H1 (cell line): ENCODE measurements at regions not wholly inside any gene's neighbourhood (a gene's known extent, or its start where the extent isn't known, plus 50 kb on each side); places are given as distances from the start of the nearest gene placed in this dataset.

Source experiments
- CTCF ChIA-PET: fragments of 300-600 bp; sonication (Branson Sonifier 250); formaldehyde crosslinking; loops from one replicate; lab custom pipeline; 2021; ENCODE audit not compliant: partially characterized antibody; lab: Charles Lee
- POLR2A ChIA-PET: fragments of 300-600 bp; sonication (Branson Sonifier 250); formaldehyde crosslinking; loops from one replicate; lab custom pipeline; 2021; ENCODE audit warnings: inconsistent platforms; ENCODE audit not compliant: partially characterized antibody; lab: Charles Lee
- DNase-seq, 2 experiments: peaks; one replicate each; pipeline versions ENCODE4 v3.0.0 to v3.0.0-alpha.2; 2010 to 2022; ENCODE audit warnings: low spot score in 2 of 2, low read depth in 1 of 2, mixed read lengths in 1 of 2
- FAIRE-seq: peaks from 2 replicates; lab custom pipeline; 2011; peaks lifted over from hg19 to GRCh38; lab: Jason Lieb, UNC
- H2AFZ ChIP-seq: 2 replicates; pipeline ENCODE4 v1.8.1; 2012; ENCODE audit warnings: low read length, inconsistent platforms
- H2AK5ac ChIP-seq: 2 replicates; pipeline ENCODE4 v1.6.1; 2013; ENCODE audit warnings: low read depth, low read length
- H2BK120ac ChIP-seq: replicated peaks from 2 replicates; pipeline ENCODE3; 2013; ENCODE audit warnings: low read depth, low read length, inconsistent platforms
- H2BK12ac ChIP-seq: 2 replicates; pipeline ENCODE4 v1.6.1; 2013; ENCODE audit warnings: low read depth, low read length
- H2BK15ac ChIP-seq: 2 replicates; pipeline ENCODE4 v1.6.1; 2013; ENCODE audit warnings: low read length
- H2BK20ac ChIP-seq: 2 replicates; pipeline ENCODE4 v1.6.1; 2013; ENCODE audit warnings: low read length
- H2BK5ac ChIP-seq: 2 replicates; pipeline ENCODE4 v1.6.1; 2013; ENCODE audit warnings: low read depth, low read length
- H3K14ac ChIP-seq: 2 replicates; pipeline ENCODE4 v1.6.1; 2013; ENCODE audit warnings: inconsistent platforms; ENCODE audit not compliant: insufficient read length
- H3K18ac ChIP-seq: 2 replicates; pipeline ENCODE4 v1.6.1; 2013; ENCODE audit warnings: low read length; ENCODE audit errors: extremely low read depth
- H3K23ac ChIP-seq: 2 replicates; pipeline ENCODE4 v1.6.1; 2013; ENCODE audit warnings: inconsistent platforms; ENCODE audit not compliant: insufficient read length
- H3K23me2 ChIP-seq: 2 replicates; pipeline ENCODE4 v1.6.1; 2013; ENCODE audit warnings: low read depth, low read length
- H3K27ac ChIP-seq: 2 replicates; pipeline ENCODE4 v1.6.1; 2011; ENCODE audit warnings: low read depth, low read length, inconsistent platforms
- H3K27me3 ChIP-seq, 4 experiments: replicated peaks in 1 of 4; 1 replicate in 1 of 4; 2 replicates in 3 of 4; pipeline versions ENCODE4 v1.6.1 to v1.8.1; 2011 to 2013; ENCODE audit warnings: low read length in 3 of 4, mild to moderate bottlenecking in 3 of 4, inconsistent platforms in 2 of 4, mixed read lengths in 2 of 4, moderate library complexity in 1 of 4; ENCODE audit not compliant: control insufficient read depth in 3 of 4, insufficient read depth in 3 of 4; ENCODE audit errors: extremely low read depth in 1 of 4
- H3K36me3 ChIP-seq, 4 experiments: 2 replicates each; pipeline versions ENCODE4 v1.6.1 to v1.8.1; 2011 to 2013; ENCODE audit warnings: mild to moderate bottlenecking in 4 of 4, low read length in 3 of 4, moderate library complexity in 2 of 4, control low read depth in 1 of 4, inconsistent platforms in 1 of 4; ENCODE audit not compliant: insufficient read depth in 4 of 4, control insufficient read depth in 2 of 4
- H3K4ac ChIP-seq: replicated peaks from 2 replicates; pipeline ENCODE3; 2013; ENCODE audit warnings: low read length, low read depth, mixed read lengths, inconsistent platforms; ENCODE audit not compliant: insufficient read length
- H3K4me1 ChIP-seq, 4 experiments: replicated peaks in 1 of 4; 1 replicate in 1 of 4; 2 replicates in 3 of 4; pipeline versions ENCODE4 v1.6.1 to v1.8.1; 2011 to 2013; ENCODE audit warnings: low read length in 3 of 4, inconsistent platforms in 2 of 4, mixed read lengths in 1 of 4; ENCODE audit not compliant: insufficient read depth in 4 of 4, control insufficient read depth in 3 of 4
- H3K4me2 ChIP-seq, 2 experiments: 2 replicates each; pipeline versions ENCODE4 v1.6.1 to v1.8.1; 2011 to 2013; ENCODE audit warnings: low read depth in 2 of 2, low read length in 2 of 2, control low read depth in 1 of 2, inconsistent platforms in 1 of 2, mild to moderate bottlenecking in 1 of 2; ENCODE audit not compliant: insufficient read depth in 1 of 2
- H3K4me3 ChIP-seq, 4 experiments: fragments of 200-600, 300-600 bp in 1 of 4; sonication (generic), shearing (Covaris generic), sonication (Bioruptor Twin) in 1 of 4; 2 replicates each; pipeline versions ENCODE4 v1.5.1 to v1.8.1; 2011 to 2016; ENCODE audit warnings: low read length in 4 of 4, low read depth in 3 of 4, control low read depth in 2 of 4, inconsistent platforms in 2 of 4, mild to moderate bottlenecking in 2 of 4, mixed read lengths in 1 of 4, moderate library complexity in 1 of 4; ENCODE audit not compliant: insufficient read depth in 2 of 4; ENCODE audit errors: extremely low read depth in 1 of 4
- H3K56ac ChIP-seq: replicated peaks from 2 replicates; pipeline ENCODE3; 2013; ENCODE audit warnings: low read depth, mild to moderate bottlenecking, mixed read lengths, low read length, inconsistent platforms; ENCODE audit not compliant: insufficient read length
- H3K79me1 ChIP-seq: 2 replicates; pipeline ENCODE4 v1.6.1; 2013; ENCODE audit warnings: low read depth, low read length, control low read depth
- H3K79me2 ChIP-seq, 2 experiments: 2 replicates each; pipeline versions ENCODE4 v1.6.1 to v1.8.1; 2012 to 2013; ENCODE audit warnings: low read length in 2 of 2, mild to moderate bottlenecking in 2 of 2, inconsistent platforms in 1 of 2; ENCODE audit not compliant: insufficient read depth in 2 of 2, control insufficient read depth in 1 of 2
- H3K9ac ChIP-seq, 4 experiments: replicated peaks in 1 of 4; 1 replicate in 1 of 4; 2 replicates in 3 of 4; pipeline versions ENCODE4 v1.6.1 to v1.8.1; 2011 to 2013; ENCODE audit warnings: low read depth in 3 of 4, low read length in 3 of 4, control low read depth in 2 of 4, mild to moderate bottlenecking in 2 of 4, moderate library complexity in 2 of 4, inconsistent platforms in 1 of 4; ENCODE audit errors: extremely low read depth in 1 of 4
- H3K9me3 ChIP-seq, 2 experiments: 2 replicates each; pipeline versions ENCODE4 v1.6.1 to v1.8.1; 2012 to 2013; ENCODE audit warnings: mild to moderate bottlenecking in 2 of 2, moderate library complexity in 2 of 2, control low read depth in 1 of 2, inconsistent platforms in 1 of 2, low read depth in 1 of 2, low read length in 1 of 2, mixed read lengths in 1 of 2; ENCODE audit not compliant: insufficient read depth in 2 of 2
- H4K20me1 ChIP-seq, 2 experiments: replicated peaks in 1 of 2; 2 replicates each; pipeline versions ENCODE3 to v1.8.1; 2011 to 2013; ENCODE audit warnings: inconsistent platforms in 2 of 2, low read length in 2 of 2, mild to moderate bottlenecking in 1 of 2; ENCODE audit not compliant: insufficient read depth in 2 of 2, control insufficient read depth in 1 of 2
- H4K5ac ChIP-seq: 2 replicates; pipeline ENCODE4 v1.6.1; 2013; ENCODE audit warnings: low read length, low read depth, mixed read lengths, inconsistent platforms; ENCODE audit not compliant: insufficient read length
- H4K8ac ChIP-seq: 2 replicates; pipeline ENCODE4 v1.8.0; 2013; ENCODE audit warnings: mild to moderate bottlenecking, moderate library complexity, low read length, inconsistent platforms; ENCODE audit not compliant: insufficient read depth; ENCODE audit errors: extremely low read depth
- H4K91ac ChIP-seq: replicated peaks from 2 replicates; pipeline ENCODE3; 2013; ENCODE audit warnings: low read length, mixed read lengths, inconsistent platforms; ENCODE audit not compliant: insufficient read length
- ASH2L ChIP-seq: fragments of 200-600, 300-600 bp; sonication (generic); IDR thresholded peaks from one replicate; pipeline ENCODE4 v1.7.1; 2017; ENCODE audit warnings: low read length
- ATF2 ChIP-seq: IDR thresholded peaks from 2 replicates; pipeline ENCODE4 v1.6.1; 2012; ENCODE audit warnings: low read length, inconsistent platforms
- EGR1 ChIP-seq: IDR thresholded peaks from 2 replicates; pipeline ENCODE4 v1.6.1; 2011; ENCODE audit warnings: low read depth, low read length, borderline replicate concordance
- EP300 ChIP-seq, 2 experiments: IDR thresholded peaks; 1 replicate in 1 of 2; 2 replicates in 1 of 2; pipeline ENCODE4 v1.6.1; 2011 to 2012; ENCODE audit warnings: low read depth in 2 of 2, low read length in 2 of 2, mild to moderate bottlenecking in 2 of 2, borderline replicate concordance in 1 of 2, inconsistent platforms in 1 of 2, moderate library complexity in 1 of 2
- HDAC6 ChIP-seq: IDR thresholded peaks from one replicate; pipeline ENCODE4 v1.7.1; 2012; ENCODE audit warnings: low read depth, mild to moderate bottlenecking, inconsistent platforms, low read length, moderate library complexity
- KDM4A ChIP-seq: IDR thresholded peaks from one replicate; pipeline ENCODE4 v1.7.1; 2012; ENCODE audit warnings: low read depth, mild to moderate bottlenecking, moderate library complexity, low read length, inconsistent platforms; ENCODE audit not compliant: severe bottlenecking
- NANOG ChIP-seq: IDR thresholded peaks from 2 replicates; pipeline ENCODE4 v1.6.1; 2011; ENCODE audit warnings: low read length, low read depth, mild to moderate bottlenecking, inconsistent platforms; ENCODE audit not compliant: insufficient read depth, poor library complexity, severe bottlenecking
- NRF1 ChIP-seq: IDR thresholded peaks from 2 replicates; pipeline ENCODE4 v1.6.1; 2011; ENCODE audit warnings: mild to moderate bottlenecking, low read depth, low read length, improper control_type of control experiment
- RAD21 ChIP-seq, 2 experiments: IDR thresholded peaks in 1 of 2; conservative IDR thresholded peaks in 1 of 2; 2 replicates each; pipeline ENCODE4 v1.6.1; 2011; ENCODE audit warnings: low read depth in 2 of 2, low read length in 2 of 2, improper control_type of control experiment in 1 of 2, inconsistent platforms in 1 of 2, mild to moderate bottlenecking in 1 of 2, moderate library complexity in 1 of 2
- RNF2 ChIP-seq: fragments of 200-900, 300-1000 bp; sonication (generic); IDR thresholded peaks from 2 replicates; pipeline ENCODE4 v1.7.1; 2016; ENCODE audit warnings: borderline replicate concordance, low read depth, mild to moderate bottlenecking, antibody characterized with exemption, low read length; ENCODE audit not compliant: poor library complexity, severe bottlenecking; ENCODE audit errors: missing control alignments
- WGBS, 2 experiments: shearing (Covaris generic) in 1 of 2; methylation state at CpG; one replicate each; pipeline versions ENCODE4 v1.1.6 to v1.1.7; 2013 to 2015; ENCODE audit warnings: low lambda C conversion rate in 2 of 2, mixed read lengths in 2 of 2, inconsistent platforms in 1 of 2, low coverage in 1 of 2, missing lambda C conversion rate in 1 of 2; ENCODE audit not compliant: insufficient replicate concordance in 2 of 2, insufficient coverage in 1 of 2, insufficient read length in 1 of 2; ENCODE audit errors: extremely low coverage in 1 of 2, missing lambda C conversion rate in 1 of 2; 5-methylcytosine and 5-hydroxymethylcytosine counted together

DNA sequence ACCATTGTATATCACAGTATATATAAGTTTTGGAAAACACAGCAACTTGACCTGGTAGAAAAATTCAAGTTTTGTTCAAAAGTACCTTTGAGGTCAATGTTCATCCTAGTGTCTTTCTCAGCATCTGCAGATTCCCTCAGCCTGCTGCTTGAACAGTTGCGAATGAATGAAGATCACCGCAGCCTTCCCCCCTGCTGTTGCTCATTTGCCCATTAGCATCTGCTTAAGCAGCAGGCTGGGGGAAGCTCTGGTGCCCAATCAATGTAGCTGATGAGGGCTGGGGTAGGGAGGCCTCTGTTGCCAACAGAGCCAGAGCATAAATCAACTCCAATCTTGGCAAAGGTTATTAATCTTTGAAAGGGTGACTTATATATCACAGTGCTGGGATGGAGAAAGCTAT, 586.5 kb upstream of the PTPRD start:
- Histone ChIP-seq H3K4ac (no peak overlapping the region), H4K8ac (no peak overlapping the region; the same call in 1 of the 2 replicates), H2BK120ac (no peak overlapping the region), H3K4me1 (peaks cover 0 to 4% (median 1%) of the 10 kb centered on the region in 4 experiments; a peak in 3 of 7 replicates), H2BK15ac (no peak overlapping the region), H3K56ac (no peak overlapping the region), H3K79me1 (no peaks in the 10 kb centered on the region), H3K27ac (no peak overlapping the region), H3K18ac (no peak overlapping the region), H3K9me3 (peaks cover 0 to 7% of the 10 kb centered on the region in 2 experiments; a peak in 1 of 4 replicates), H4K5ac (no peak overlapping the region), H2BK5ac (no peak overlapping the region), H3K27me3 (no peaks in the 10 kb centered on the region), H3K79me2 (no peaks in the 10 kb centered on the region), H2AK5ac (no peak overlapping the region), H2AFZ (no peak overlapping the region), H3K9ac (no peak overlapping the region), H2BK20ac (no peak overlapping the region), H3K4me3 (no peak overlapping the region), H3K4me2 (no peak overlapping the region), H2BK12ac (no peak overlapping the region), H3K14ac (no peak overlapping the region), H3K23ac (no peak overlapping the region), H4K91ac (no peak overlapping the region), H3K36me3 (no peaks in the 10 kb centered on the region), H3K23me2 (no peaks in the 10 kb centered on the region), H4K20me1 (no peaks in the 10 kb centered on the region)
- no peak for TF ChIP-seq ASH2L
- TF ChIP-seq RAD21 (IDR thresholded peaks at IDR 0.05 in 1 of 2, conservative IDR thresholded peaks at IDR 0.05 in 1 of 2; ENCODE audit: low read depth in 2 of 2, low read length in 2 of 2), result peak in 1 of 2 experiments; percentile 15; a peak in 1 of 4 replicates
- TF ChIP-seq EP300 (IDR thresholded peaks at IDR 0.05; ENCODE audit: borderline replicate concordance in 1 of 2, low read depth in 2 of 2, low read length in 2 of 2), result no peak
- TF ChIP-seq NANOG, result peak; percentile 9
- no peak for TF ChIP-seq RNF2
- TF ChIP-seq ATF2, result no peak
- TF ChIP-seq NRF1, result no peak
- no peak for TF ChIP-seq KDM4A
- no peak for TF ChIP-seq HDAC6
- no peak for TF ChIP-seq EGR1
- CTCF ChIA-PET, result interaction anchor here (1.9 kb wide), 1 partner anchor 11 kb away, joined by 3 read pairs; no protein-coding TSS in a partner anchor
- DNase-seq (peak in 1 of 2 experiments; percentile 31), FAIRE-seq (no peak)
- POLR2A ChIA-PET, result no interaction called here
- WGBS, 2 experiments, result 38% methylated on average over 2 of the region's 2 CpGs; no CpG with 5 or more reads in 1 of the 2 experiments
